ENCODE measurements at regions not wholly inside any gene's neighbourhood (a gene's known extent, or its start where the extent isn't known, plus 50 kb on each side); places are given as distances from the start of the nearest gene placed in this dataset.

DNA sequence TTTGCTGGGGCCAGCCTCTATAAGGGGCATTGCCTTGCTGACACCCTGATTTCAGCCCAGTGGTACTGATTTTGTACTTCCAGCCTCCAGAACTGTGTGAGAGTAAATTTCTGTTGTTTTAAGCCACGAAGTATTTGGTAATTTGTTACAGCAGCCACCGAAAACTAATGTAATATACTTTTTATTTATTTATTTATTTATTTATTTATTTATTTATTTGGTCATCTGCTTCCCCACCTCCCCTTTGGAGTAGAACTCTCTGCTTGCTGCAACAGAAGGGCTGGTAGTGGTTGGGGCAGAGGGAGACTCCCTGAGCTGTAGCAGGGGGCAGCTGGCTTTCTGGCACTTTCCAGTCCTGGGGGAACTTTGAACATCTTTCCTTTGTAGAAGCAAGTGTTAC lies 128.4 kb upstream of the RAG2 start:
- TF ChIP-seq, protein P1, sequence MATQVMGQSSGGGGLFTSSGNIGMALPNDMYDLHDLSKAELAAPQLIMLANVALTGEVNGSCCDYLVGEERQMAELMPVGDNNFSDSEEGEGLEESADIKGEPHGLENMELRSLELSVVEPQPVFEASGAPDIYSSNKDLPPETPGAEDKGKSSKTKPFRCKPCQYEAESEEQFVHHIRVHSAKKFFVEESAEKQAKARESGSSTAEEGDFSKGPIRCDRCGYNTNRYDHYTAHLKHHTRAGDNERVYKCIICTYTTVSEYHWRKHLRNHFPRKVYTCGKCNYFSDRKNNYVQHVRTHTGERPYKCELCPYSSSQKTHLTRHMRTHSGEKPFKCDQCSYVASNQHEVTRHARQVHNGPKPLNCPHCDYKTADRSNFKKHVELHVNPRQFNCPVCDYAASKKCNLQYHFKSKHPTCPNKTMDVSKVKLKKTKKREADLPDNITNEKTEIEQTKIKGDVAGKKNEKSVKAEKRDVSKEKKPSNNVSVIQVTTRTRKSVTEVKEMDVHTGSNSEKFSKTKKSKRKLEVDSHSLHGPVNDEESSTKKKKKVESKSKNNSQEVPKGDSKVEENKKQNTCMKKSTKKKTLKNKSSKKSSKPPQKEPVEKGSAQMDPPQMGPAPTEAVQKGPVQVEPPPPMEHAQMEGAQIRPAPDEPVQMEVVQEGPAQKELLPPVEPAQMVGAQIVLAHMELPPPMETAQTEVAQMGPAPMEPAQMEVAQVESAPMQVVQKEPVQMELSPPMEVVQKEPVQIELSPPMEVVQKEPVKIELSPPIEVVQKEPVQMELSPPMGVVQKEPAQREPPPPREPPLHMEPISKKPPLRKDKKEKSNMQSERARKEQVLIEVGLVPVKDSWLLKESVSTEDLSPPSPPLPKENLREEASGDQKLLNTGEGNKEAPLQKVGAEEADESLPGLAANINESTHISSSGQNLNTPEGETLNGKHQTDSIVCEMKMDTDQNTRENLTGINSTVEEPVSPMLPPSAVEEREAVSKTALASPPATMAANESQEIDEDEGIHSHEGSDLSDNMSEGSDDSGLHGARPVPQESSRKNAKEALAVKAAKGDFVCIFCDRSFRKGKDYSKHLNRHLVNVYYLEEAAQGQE (IDR thresholded peaks at IDR 0.05) = no peak
- no peak for TF ChIP-seq HEYL (CRISPR knock-in tag; IDR thresholded peaks at IDR 0.05)
- TF ChIP-seq, protein P2, sequence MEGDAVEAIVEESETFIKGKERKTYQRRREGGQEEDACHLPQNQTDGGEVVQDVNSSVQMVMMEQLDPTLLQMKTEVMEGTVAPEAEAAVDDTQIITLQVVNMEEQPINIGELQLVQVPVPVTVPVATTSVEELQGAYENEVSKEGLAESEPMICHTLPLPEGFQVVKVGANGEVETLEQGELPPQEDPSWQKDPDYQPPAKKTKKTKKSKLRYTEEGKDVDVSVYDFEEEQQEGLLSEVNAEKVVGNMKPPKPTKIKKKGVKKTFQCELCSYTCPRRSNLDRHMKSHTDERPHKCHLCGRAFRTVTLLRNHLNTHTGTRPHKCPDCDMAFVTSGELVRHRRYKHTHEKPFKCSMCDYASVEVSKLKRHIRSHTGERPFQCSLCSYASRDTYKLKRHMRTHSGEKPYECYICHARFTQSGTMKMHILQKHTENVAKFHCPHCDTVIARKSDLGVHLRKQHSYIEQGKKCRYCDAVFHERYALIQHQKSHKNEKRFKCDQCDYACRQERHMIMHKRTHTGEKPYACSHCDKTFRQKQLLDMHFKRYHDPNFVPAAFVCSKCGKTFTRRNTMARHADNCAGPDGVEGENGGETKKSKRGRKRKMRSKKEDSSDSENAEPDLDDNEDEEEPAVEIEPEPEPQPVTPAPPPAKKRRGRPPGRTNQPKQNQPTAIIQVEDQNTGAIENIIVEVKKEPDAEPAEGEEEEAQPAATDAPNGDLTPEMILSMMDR (IDR thresholded peaks at IDR 0.05) = no peak
- TF ChIP-seq CHD2 (IDR thresholded peaks at IDR 0.05; ENCODE audit: low read length, partially characterized antibody) = no peak
- no peak for TF ChIP-seq PHF8 (IDR thresholded peaks at IDR 0.05; ENCODE audit: borderline replicate concordance, low read depth)
- TF ChIP-seq EP300 (IDR thresholded peaks at IDR 0.05) = no peak
- no peak for TF ChIP-seq EHMT2 (IDR thresholded peaks at IDR 0.05; ENCODE audit: low read depth)
- TF ChIP-seq, protein P3, sequence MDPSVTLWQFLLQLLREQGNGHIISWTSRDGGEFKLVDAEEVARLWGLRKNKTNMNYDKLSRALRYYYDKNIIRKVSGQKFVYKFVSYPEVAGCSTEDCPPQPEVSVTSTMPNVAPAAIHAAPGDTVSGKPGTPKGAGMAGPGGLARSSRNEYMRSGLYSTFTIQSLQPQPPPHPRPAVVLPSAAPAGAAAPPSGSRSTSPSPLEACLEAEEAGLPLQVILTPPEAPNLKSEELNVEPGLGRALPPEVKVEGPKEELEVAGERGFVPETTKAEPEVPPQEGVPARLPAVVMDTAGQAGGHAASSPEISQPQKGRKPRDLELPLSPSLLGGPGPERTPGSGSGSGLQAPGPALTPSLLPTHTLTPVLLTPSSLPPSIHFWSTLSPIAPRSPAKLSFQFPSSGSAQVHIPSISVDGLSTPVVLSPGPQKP (IDR thresholded peaks at IDR 0.05; ENCODE audit: low read depth, low read length) = no peak
- TF ChIP-seq MAFK (IDR thresholded peaks at IDR 0.05; ENCODE audit: partially characterized antibody) = no peak
- no peak for TF ChIP-seq POLR2A (IDR thresholded peaks at IDR 0.05; ENCODE audit: low read length)
- no peak for TF ChIP-seq RARB (CRISPR knock-in tag; IDR thresholded peaks at IDR 0.05)
